Fibroblast of skin of abdomen (primary cell): ENCODE measurements at regions not wholly inside any gene's neighbourhood (a gene's known extent, or its start where the extent isn't known, plus 50 kb on each side); places are given as distances from the start of the nearest gene placed in this dataset.
A peak's percentile ranks its signal among the peaks of the same experiment; 100 is the strongest.

Source experiments
- DNase-seq: peaks from one replicate; pipeline ENCODE4 v3.0.0-alpha.2; 2013

DNA sequence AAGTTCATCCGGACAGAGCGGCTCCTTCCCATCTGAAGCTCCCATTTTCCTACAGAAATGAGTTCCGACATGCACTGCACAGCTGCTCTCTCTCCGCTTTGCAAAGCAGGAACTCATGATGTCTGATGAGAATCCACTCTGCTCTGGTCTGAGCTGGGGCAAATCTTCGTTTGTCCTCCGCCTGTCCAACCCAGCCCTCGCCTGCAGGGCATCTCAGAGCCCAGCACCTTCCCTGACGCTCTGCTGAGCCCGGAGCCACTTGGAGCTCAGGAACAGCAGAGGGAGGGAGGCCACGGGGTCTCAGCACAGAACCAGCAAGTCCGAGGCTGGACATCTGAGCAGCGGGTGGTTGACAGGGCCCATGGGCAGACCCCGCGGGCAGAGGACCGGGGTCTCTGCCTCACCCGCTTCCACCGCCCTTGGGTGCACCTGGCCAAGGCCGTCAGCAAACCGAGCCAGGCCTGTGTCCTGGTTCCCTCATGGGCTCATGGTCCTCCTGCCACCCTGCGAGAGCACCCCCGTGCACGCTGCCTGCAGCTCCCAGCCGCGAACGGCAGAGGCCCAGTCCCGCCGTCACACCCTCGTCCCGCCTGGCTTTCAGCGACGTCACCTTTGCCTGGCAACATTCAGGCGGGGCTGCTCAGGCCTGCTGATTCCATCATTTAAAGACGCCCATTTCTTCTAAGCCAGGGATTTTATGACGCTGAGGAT lies 78.5 kb upstream of the BHLHE23 start:
- no peak for DNase-seq

- DNase-seq = no peak
These were observed 77.8 kb upstream of the BHLHE23 start for GRCh38 chr20:63084563-63084927.

DNA sequence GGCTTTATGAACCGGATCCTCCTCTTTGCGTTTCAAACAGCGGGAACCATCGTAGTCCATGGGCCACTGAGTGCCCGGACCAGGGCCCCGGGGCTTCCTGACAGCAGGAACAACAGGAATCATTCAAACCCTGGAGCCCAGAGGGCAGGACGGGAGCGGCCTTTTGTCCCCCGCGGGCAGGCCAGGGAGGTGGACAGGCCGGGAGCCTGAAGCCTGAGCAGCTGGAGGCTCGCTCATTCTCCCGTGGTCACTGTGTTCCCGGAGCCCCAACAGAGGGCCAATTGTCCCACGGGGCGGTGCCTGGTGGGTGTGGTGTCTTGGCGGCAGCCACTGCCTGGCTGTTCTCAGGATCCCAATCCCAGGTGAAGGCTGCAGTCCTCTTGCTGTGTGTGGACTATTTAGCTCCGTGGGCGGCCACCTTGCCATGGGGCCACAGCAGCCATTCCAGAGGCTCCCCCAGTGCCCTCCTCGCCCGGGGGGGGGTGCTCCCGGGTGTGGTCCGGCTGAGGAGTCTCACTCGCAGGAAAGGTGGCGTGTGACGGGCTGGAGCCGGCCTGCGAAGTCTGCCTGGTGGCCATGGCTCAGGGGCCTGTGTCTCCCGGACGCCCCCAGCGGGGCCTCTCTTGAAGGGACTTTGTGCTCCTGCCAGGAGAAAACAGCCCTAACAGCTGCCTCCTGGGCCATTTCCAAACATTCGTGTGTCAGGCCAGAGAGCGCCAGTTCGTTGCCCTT lies 77.2 kb upstream of the BHLHE23 start:
- DNase-seq = no peak

DNA sequence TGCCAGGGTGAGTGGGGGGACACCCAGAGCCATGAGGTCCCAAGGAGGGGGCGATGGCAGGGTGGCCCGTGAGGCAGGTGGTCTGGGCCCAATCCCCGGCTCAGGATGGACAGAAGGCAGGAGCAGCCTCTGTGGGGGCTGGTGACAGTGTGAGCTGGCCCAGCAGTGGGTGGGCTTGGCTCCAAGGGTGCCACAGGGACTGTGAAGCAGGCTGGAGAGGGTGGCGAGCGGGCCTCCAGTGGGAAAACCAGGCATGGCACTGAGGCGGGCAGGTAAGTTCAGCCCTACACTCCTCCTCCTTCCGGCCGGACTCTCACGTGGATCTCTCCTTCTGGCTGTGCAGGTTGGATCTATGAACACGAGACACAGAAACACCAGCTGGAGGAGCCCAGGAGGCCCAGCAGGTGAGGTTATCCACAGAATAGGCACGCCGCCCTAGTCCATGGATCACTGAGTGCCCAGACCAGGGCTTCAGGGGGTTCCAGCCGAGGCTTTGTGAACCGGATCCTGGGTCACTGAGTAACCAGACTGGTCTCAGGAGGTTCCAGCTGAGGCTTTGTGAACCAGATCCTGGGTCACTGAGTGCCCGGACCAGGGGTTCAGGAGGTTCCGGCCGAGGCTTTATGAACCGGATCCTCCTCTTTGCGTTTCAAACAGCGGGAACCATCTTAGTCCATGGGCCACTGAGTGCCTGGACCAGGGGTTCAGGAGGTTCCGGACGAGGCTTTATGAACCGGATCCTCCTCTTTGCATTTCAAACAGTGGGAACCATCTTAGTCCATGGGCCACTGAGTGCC lies 76.4 kb upstream of the BHLHE23 start:
- DNase-seq = no peak

- DNase-seq = peak; percentile 13
These were observed 75.7 kb upstream of the BHLHE23 start for GRCh38 chr20:63082308-63082938.

GRCh38 chr20:63081831-63082230 lies 75.1 kb upstream of the BHLHE23 start:
- DNase-seq = no peak

GRCh38 chr20:63081351-63081750 lies 74.6 kb upstream of the BHLHE23 start:
- DNase-seq = no peak

DNA sequence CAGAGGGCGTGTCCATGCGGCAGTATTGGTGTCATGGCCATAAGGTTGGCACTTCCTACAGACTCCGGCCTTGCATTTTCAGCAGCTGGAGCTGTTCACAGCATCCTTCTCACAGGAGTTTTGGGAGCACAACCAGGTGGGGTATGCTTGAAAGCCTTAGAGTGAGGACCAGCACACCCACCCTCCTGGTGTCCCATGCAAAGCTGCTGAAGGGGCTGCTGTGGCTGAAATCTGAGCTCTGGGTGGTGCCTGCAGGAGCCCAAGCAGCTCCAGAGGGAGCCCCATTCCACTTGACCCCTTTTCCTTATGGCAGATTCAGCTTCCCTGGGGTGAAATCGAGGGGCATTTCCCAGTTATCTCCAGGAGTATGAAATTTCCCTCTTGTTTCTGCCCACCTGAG lies 74.0 kb upstream of the BHLHE23 start:
- DNase-seq = no peak

DNA sequence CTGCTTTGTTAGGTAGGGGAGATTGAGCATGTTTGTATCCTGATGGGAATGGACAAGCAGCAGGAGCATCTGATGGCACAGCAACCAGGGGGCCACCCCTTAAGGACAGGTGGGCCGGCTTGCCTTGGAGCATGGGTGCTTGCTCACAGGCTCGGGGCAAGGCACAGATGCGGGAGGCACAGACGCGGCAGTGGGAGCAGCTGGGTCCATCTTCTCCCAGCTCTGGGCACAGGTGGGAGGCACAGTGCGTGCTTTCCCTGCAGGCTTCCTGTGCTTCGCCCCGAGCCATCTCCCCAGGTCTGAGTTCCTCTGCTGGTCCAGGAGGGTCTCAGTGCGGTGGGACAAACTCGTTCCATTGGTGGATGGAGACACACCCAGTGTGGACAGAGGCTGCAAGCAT lies 73.6 kb upstream of the BHLHE23 start:
- DNase-seq = no peak

DNA sequence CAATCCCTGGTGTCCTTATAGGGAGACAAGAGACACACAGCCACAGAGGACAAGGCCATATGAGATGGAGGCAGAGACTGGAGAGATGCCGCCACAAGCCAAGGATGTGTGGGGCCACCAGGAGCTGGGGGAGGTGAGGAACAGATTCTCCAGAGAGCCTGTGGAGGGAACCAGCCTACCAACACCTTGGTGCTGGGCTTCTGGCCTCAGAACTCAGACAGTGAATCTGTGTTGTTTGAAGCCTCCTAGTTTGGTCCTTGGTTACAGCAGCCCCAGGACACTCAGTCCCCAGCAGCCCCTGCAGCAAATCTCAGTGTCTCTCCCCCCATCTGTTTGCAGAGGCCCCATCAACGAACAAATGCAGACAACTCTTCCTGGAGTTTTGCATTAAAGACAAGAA lies 73.2 kb upstream of the BHLHE23 start:
- DNase-seq = no peak

- no peak for DNase-seq
These were observed 70.9 kb upstream of the BHLHE23 start for GRCh38 chr20:63077705-63078104.

GRCh38 chr20:63076421-63076820 lies 69.7 kb upstream of the BHLHE23 start:
- DNase-seq = no peak

DNA sequence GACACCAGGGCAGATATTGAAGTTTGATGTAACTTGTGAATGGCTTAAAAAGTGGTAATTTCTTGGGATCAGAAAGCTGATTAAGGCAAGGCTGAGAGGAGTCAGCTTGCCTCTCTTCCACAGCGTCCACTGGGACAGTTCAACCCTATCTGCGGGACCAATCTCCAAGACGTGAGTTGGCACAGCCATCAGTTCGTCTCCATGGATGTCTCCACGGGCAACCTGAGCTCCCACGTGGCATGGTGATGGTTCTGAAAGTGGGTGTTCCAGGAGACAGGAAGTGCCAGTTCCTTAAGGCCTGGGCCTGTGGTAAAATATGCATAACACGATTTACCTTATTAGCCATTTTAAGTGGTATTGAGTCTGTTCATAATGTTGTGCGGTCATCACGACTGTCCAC lies 67.9 kb upstream of the BHLHE23 start:
- no peak for DNase-seq

DNA sequence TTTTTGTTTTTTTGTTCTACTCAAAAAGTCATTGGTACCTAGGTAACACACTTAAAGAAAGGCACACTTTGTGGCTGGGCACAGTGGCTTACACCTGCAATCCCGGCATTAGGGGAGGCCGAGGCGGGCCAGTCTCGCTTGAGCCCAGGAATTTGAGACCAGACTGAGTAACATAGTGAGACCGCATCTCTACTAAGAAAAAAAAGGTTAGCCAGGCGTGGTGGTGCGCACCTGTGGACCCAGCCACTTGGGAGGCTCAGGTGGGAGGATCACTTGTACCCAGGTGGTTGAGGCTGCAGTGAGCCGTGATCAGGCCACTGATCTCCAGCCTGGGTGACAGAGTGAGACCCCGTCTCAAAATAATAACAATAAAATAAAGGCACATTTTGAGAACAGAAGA lies 67.4 kb upstream of the BHLHE23 start:
- no peak for DNase-seq

- no peak for DNase-seq
These were observed 66.9 kb upstream of the BHLHE23 start for GRCh38 chr20:63073738-63074065.

GRCh38 chr20:63072991-63073737 lies 66.4 kb upstream of the BHLHE23 start:
- no peak for DNase-seq

DNA sequence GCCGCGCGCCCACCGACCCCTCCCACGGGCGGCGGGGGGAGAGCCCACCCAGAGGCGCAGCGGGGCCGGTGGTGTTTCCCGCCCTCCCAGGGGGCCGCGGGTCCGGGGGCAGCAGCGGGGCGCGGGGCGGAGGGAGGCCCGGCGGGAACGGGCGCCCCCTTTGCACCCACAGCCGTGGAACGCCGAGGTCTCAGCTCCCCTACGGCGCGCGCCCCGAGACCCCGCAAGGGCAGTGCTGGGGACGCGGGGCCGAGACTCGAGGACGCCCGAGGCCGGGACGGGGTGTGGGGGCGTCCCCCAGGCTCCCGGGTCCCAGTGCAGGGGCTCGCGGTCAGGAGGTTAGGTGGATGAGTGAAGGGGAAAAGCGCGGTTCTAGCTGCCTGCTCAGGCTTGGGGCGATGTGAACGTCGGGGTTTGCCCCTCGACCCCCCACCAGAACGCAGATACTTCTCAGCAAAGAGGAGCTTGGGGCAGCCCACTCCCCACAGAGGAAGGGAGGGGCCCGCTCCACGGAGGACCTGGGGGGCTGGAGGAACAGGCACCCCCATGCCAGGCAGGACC lies 65.5 kb upstream of the BHLHE23 start:
- no peak for DNase-seq

DNA sequence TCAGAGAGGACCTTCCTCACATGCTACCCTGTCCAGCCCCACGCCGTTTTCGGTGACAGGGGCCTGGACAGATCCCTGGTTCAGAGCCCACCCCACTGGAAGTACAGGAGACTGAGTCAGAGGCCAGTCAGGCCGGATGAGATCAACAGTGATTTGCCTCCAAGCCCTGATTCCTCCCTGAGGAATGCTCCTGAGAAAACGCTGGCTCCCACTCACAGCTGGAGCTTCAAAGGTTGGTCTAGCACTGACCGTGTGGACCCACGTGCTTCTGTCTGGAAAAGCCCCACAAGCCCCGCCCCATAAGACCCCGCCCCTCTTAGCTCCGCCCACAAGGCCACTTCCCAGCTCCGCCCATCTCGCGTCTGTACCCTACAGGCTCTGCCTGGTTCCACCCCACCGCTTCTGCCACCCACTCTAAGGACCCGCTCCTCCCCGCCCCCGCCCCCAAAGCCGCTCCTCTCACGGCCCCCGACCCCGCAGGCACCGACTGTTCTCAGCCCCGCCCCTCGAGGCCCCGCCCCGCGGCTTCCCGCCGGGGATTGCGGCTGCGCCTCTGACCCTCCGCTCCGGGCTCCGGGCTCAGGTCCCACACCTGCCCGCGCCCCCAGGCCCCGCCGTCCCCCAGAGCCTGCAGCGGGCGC lies 64.9 kb upstream of the BHLHE23 start:
- peak; percentile 47 for DNase-seq

DNA sequence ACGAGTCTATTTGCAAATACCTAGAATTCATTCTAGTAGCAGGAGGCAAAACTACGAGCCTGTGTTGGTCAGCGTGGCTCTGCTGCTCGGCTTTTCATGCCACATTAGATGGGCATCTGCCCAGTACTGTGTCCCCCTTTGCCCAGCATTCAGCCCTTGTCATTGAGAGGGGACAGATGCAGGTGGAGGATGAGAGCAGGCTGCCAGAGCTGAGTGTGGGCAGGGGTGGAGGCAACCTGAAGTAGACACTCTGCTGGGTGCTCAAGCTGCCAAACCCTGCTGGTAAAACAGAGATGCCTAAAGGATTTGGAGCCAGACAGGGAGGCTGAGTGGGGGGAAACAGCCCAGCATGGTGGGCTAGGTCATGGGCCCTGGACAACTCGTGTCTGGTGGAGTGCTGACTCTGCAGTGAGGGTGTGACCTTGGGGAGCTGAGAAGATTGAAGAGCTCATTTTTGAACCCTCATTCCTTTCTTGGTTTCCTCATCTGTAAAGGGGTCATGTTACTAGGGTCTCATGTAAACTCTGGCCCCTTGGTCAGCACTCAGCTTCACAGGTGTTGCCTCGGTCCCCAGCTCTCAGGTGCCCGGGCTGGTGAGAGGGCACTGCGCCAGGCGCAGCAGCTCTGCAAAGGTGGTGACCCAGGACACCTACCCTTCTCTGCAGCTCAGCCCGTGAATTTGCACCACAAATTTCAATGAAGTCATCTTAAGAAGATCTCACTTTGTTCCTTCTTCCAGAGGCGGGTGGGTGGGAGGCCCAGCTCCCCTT lies 64.2 kb upstream of the BHLHE23 start:
- no peak for DNase-seq

GRCh38 chr20:63070301-63070625 lies 63.5 kb upstream of the BHLHE23 start:
- DNase-seq = no peak
